HCT116 (cell line): ENCODE measurements at regions not wholly inside any gene's neighbourhood (a gene's known extent, or its start where the extent isn't known, plus 50 kb on each side); places are given as distances from the start of the nearest gene placed in this dataset.

Source experiments
- JUND ChIP-seq: IDR thresholded peaks from 2 replicates; pipeline ENCODE4 v1.6.1; 2012
- SIN3A ChIP-seq: IDR thresholded peaks from 2 replicates; pipeline ENCODE4 v1.6.1; 2012; ENCODE audit warnings: low read depth

- TF ChIP-seq JUND = no peak
- TF ChIP-seq SIN3A = no peak
These were observed 1167.6 kb downstream of the CDH12 start for GRCh38 chr5:21685522-21685921.
